GM04503 (cell line): ENCODE measurements at regions not wholly inside any gene's neighbourhood (a gene's known extent, or its start where the extent isn't known, plus 50 kb on each side); places are given as distances from the start of the nearest gene placed in this dataset.

Experiments
- DNase-seq: peaks from one replicate; pipeline ENCODE4 v3.0.0-alpha.2; 2012; ENCODE audit warnings: low read depth

DNA sequence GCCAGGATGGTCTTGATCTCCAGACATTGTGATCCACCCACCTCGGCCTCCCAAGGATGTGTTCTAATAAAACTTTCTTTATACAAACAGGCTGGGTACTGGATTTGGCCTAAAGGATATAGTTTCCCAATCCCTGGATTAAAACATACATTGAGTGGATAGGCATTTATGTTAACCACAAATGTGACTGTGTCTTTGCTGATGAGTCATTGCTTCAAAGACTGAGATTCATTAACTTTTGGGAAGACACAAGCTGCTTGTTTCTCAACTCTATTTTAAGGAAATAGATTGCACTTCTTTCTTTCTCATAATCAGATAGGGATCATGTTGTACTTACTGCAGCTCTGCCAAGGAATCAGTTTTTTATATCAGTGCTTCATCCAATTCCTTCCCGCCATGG lies 131.3 kb upstream of the AGA start:
- DNase-seq = peak; percentile 11

DNA sequence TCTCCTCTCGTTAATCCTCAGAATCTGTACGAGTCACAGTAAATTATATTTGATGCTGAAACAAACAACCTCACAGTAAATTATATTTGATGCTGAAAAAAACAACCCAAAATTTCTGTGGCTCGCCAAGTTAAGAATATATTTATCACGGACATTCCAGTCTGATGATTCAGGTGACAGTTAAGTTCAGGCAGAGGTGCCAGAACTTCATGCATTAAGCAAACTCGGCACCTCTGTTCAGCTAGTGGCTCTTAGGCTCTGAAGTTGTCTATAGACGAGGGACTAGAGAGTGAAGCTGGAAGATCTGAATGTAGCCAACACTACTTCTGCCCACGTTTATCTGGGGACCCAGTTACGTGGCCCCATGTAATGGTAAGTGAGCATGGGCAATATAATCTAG lies 132.2 kb upstream of the AGA start:
- DNase-seq = no peak

DNA sequence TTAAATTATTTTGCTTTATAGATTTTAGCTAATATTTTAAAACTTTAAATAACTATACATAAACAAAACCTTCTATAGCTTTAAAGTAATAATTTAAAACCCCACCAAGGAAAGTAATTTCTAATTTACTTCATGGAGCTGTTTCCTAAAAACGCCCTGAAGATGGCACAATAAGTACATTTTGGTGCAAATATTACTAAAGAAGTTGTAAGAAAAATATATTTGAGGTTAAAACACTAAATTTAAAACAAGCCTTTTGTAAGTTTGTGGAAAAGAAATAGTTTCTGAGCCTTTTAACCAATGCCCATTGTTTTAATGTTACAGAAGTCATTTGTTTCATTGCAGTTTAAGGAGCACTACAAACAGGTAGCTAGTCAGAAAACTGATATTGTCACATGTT lies 137.4 kb upstream of the AGA start:
- DNase-seq = no peak

DNA sequence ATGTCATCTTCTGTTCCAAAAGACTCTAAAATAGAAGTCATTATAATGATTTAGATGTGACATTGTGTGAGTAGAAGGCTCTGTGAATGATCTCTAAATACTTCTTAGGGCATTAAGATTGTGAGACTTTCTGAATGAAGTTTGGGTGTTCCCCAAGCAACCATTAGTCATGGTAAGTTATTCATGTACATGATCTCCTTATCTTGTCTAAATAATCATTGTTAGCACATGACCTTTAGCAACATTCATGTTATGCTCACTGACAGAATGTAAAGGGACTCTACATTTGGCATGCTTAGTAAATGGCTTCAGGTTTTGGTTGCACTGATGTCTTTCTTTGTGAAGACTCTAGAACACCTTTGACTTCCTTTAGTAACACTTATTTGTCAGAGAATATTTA lies 140.8 kb upstream of the AGA start:
- DNase-seq = no peak

DNA sequence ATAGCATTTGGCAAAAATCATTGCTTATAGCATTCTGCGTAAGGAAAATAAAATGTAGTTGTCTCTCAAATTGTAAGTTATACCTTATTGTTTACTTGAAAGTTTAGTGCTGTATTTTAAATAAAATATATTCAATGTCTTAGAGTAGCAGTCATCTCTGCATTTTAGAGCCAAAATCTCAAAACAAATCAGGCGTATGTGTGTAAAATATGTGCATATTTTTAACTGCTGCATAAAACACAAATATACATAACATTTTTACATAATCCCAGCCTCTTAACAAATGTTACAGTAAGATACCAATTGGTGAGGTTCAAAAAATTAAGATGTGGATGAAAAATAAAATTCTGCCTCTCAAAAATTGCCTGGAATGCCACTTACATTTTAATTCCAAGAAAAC lies 145.8 kb upstream of the AGA start:
- DNase-seq = no peak

DNA sequence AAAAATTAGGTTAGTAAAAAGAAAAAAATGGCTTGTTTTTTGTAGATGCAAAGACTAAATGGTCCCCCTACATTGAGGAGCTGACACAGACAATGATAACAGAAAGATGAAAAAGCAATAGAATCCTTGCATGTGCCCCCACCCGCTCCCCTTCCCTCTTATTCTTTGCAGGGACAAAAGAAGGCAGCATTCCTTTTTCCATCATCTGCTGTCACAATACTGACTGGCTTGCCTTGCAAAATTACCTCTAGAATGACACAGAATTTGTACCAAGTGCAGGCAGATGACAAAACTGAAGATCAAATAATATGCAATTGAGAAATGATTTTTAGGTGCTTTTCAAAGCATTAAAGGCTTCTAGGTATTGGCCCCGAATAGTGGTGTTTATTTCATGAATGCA lies 153.1 kb upstream of the AGA start:
- no peak for DNase-seq

DNA sequence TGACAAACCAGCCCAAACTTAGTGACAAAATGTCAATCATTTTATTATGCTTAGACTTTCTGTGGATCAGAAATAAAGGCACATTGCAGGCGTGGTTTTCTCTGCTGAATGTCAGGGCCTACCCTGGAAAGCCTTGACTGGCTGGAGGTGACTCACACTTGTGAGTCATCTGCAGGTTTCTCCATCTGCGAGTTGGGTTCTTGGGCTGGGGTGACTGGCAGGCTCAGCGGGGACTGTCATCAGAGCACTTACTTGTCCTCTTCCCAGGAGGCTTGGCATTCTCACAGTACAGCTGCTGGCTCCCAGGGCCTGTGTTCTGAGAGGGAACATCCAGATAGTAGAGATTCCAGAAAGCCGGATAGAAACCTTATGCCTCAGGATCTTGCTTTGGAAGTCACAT lies 153.8 kb upstream of the AGA start:
- DNase-seq = peak; percentile 6

DNA sequence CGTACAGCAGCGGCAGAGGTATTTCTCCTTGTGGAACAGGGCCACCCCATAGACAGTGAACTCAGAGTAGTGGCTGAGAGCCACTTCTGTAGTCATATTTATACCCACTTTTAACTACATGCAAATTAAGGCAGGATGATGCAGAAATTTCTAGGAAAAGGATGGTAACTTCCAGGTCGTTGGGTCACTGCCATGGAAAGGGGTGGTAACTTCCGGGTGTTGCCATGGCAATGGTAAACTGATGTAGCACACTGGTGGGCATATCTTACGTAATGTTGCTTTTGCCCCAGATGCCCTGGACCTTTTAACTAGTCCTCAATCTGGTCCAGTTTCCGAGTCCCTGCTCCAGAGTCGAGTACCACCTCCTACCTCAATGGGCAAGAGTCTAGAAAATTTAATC lies 154.8 kb upstream of the AGA start:
- DNase-seq = no peak

DNA sequence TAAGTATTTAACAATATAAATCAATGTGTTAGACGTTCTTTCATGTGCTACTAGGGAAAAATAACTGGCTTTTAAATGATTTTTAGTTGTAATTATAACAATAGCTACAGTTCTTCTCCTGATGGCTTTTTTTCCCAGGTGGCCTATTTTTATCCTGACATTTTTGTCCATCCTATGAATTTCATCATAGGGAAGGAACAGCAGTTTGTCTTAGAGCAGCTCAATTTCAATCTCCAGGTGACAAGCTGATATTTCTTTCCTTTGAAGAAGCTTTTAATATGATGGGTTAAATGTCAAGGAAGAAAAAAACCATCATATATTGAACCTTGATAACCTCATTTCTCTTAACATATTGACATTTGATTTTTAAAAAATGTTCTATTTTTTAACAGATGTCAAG lies 163.0 kb upstream of the AGA start:
- no peak for DNase-seq

DNA sequence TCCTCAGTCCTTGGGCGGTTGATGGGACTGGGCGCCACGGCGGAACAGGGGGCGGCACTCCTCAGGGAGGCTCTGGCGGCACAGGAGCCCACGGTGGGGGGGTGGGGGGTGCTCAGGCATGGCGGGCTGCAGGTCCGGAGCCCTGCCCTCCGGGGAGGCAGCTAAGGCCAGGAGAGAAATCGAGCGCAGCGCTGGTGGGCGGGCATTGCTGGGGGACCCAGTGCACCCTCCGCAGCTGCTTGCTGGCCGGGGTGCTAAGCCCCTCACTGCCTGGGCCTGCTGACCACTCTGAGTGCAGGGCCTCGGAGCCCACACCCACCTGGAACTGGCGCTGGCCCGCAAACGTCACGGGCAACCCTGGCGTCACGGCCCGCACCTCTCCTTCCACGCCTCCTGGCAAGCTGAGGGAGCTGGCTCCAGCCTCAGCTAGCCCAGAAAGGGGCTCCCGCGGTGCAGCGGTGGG lies 164.9 kb upstream of the AGA start:
- no peak for DNase-seq

DNA sequence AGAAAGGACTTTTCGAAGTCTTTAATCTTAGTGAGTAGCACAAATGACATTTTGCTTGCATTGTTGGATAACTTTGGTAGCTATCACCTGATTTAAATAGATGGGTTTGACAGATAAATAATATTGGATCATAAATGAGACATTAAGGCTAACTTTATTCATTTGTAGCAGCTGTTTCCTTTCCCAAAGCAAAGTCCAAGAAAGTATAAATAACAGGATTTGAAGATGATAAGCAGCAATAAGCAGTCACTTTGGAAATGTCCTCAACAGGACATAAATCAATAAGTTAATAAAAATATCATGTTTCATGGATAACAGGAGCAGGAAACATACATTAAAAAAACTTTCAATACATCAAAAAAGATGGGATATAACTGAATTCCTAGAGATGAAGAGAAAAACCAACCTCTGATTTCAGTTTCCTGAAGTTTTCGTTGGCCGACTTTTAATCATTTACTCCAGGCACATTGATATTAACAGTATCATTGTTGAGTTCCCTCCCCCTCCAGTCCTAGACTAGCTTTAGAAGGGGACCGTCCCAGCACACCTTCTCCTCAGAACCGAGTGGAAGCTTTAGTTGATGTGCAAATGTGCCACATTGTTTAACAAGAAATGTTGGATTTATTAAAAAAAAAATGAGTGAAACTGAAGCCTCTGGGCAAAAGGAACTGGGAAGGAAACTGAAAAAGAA lies 169.9 kb upstream of the AGA start:
- DNase-seq = no peak

DNA sequence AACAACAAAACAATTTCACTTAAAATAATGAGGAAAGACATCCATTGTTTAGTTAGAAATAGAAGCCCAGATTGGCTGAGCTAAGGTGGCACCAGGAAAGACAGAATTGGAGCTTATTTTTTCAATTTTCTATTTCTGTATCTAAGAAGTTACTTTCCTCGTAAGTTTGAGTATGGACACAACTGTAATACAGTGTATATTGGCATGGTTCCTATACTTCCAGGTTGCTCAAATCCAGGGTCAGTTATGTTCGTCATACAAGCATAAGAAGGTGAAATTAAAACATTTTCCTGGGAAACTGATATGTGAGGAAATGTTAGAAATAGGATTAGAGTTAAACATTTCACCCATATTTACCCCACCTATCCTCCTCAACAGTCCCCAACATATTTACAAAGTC lies 170.4 kb upstream of the AGA start:
- no peak for DNase-seq

DNA sequence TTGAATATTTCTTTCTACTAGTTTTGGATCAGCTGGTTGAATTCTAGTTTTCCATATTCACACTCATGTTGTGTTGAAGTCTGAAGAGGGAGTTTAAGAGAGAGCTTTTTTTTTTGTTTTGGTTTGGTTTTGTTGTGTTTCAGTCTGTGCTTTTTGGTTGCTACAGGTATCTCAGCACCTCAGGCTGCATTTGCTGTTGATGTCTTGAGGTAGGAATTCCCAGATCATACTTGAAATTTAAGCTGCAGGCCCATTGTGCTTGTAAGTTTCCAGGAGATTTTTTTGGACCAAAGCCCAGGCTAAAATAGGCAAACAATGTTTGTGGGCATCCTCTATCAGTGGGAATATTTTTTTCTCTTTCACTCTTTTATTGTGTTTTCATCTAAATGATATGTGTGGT lies 190.2 kb upstream of the AGA start:
- DNase-seq = no peak

DNA sequence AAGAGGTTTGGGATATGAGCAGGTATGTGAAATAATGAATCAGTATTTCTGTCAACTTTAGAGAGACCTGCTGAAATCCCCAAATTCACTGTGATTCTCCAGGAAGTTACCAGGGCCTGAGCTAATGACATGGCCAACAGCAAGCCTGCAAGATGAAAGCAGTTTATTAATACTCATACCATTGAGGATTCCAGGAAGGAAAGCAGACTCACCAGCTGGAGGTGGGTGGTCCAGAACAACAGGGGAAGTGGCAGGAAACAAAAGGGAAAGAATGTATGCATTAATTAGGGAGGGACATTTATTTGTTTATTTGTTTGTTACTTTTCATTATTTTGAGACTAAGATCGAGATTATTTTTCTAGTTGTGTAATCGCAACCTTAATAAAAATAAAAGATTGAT lies 196.6 kb upstream of the AGA start:
- no peak for DNase-seq

DNA sequence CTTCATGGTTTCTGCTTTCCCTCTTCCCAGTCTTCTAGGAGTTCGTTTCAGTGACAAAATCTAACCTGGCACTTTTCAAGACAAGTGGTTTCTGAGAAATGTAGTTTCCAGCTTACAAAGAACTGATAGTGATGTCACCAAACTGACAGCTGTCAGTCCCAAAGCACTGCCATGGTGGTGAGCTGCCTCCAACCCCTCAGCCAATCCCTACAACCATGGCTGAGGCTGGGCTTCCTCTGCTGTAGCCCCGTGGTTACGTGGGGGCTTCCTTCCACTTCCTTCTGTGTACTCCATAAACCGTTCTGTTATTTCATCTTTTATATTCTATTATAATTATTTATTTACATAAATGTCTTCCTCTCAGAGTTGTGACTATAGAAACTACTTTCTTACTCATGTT lies 198.6 kb upstream of the AGA start:
- DNase-seq = no peak

DNA sequence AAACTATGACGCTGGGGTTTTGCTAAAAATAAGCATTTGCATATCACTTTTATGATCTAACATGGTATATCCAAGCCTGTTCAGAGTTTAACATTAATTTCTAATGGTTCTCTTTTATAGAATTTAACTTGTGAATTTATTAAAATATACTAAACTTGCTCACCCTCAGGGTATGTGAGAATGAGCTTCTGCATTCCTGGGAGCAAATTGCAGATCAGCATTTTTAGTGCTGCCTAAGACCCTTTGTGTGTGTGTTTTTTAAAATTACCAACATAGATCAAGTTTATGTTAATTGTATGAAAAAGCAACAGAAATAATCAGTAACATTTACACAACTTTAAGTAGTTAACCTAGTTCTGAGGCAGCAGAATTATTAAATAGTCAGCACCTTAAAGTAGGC lies 218.0 kb upstream of the AGA start:
- DNase-seq = no peak

DNA sequence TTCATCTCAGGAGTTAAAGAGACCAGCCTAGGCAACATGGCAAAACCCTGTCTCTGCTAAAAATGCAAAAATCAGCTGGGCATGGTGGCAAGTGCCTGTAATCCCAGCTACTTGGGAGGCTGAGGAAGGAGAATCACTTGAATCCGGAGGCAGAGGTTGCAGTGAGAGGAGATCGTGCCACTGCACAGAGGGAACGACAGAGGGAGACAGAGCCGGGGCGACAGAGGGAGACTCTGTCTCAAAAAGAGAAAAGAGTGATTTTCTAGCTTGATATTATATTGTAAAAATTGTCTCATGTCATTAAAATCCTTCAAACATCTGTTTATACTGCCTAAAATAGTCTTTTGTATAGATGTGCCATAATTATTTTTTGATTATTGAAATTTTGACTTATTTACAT lies 225.4 kb upstream of the AGA start:
- DNase-seq = no peak

DNA sequence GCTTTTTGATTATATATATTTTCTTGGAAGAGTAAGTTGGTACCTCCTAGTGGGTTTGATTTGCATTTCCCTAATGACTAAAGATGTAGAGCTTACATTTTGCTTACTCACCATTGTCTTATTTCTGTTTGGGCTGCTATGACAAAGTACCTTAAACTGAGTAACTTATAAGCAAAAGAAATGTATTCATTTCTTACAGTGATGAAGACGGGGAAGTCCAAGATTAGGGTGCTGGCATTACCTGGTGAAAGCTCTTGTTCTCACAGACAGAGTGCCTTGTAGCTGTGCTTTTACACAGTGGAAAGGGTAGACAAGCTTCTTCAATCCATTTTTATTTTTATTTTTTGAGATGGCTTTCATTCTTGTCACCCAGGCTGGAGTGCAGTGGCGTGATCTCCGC lies 229.2 kb upstream of the AGA start:
- no peak for DNase-seq

DNA sequence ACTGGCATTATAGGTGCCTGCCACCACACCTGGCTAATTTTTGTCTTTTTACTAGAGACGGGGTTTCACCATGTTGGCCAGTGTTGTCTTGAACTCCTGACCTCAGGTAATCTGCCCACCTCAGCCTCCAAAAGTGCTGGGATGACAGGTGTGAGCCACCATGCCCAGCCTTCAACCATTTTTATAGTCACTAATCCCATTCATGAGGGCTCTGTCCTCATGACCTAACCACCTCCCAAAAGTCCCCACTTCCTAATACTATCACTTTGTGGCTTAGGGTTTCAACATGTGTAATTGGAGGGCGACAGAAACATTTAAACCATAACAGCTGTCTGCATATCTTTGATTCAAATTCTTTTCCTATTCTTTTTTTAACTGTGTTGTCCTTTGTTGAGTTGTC lies 229.6 kb upstream of the AGA start:
- DNase-seq = no peak

DNA sequence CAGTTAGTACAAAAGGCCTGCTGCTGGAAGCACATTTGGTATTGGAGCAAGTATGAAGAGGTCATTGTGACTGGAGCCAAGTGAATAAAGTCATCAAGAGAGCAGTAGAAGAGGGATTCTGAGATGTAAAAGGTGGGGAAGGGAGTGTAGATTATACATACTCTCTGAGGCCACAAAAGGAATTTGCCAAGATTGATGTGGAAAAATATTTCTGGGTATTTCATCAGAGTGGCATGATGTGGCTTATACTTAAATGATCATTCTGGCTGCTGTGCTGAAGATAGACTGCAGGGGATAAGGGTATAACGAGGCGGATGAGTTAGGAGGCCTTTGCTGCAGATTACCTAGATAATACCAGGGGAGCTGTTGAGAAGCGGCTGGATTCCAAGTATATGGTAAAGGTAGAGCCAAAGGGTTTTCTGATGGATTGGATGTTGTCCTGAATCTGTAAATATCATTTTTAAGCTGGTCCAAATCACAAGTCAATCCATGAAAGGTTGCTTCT lies 231.8 kb upstream of the AGA start:
- no peak for DNase-seq

DNA sequence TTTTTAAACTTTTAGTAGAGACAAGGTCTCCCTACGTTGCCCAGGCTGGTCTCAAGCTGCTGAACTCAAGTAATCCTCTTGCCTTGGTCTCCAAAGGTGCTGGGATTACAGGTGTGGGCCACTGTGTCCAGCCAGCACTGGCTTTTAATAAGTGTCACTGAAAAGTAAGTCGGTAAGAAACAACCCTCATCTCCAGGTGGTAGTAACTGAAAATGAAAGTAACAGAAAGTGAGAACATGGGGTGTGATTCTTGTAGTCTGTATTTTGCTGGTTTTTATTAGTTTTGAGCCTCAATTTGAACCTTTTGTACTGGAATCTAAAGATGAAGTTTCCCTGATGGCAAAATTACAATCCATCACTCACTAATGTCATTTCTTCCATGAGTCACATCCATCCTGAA lies 238.1 kb upstream of the AGA start:
- no peak for DNase-seq

DNA sequence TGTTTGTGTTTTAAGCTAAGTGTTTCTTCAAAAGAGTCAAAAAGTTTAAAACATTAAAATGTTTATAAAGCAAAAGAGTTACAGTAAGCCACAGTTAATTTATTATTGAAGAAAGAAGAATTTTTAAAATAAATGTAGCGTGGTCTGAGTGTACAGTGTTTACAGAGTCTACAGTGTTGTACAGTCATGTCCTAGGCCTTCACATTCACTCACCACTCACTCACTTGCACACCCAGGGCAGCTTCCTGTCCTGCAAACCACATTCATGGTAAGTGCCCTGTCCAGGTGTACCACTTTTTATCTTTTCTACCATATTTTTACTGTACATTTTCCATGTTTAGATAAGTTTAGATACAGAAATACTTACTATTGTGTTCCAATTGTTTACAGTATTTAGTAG lies 239.7 kb upstream of the AGA start:
- DNase-seq = no peak

DNA sequence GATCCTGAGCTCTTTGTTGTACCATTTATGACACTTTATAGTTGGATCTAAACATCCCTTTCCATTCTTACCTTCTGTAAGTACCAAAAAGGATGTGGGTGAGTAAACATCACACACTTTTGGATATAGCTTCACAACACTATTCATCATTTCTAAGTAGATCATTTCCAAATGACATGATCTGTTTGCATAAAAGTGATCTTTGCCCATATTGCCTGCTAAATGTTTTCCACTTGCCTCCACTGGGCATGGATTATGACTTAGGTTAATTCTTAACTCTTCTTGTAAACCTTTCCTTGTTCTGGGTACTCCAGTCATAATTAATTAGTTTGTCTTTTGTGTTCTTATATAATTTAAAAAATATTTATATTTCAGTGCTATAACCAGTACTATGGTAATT lies 244.9 kb upstream of the AGA start:
- DNase-seq = no peak

DNA sequence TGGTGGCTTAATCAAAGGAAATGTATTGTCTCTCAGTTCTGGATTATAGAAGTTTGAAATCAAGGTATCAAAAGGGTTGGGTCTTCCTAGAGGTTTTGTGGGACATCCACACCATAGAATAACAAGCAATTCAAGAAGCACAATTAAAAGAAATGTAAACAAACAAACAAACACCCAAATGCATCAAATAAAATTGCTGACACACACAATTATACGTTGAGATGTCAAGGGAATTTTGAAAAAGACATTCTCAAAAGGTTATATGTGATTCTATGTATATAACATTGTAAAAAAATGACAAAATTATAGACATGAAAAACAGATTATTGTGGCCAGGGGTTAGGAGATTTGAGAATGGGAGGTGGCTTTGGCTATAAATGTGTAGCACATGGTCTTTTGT lies 250.7 kb upstream of the AGA start:
- DNase-seq = no peak
